ENCODE measurements at regions not wholly inside any gene's neighbourhood (a gene's known extent, or its start where the extent isn't known, plus 50 kb on each side); places are given as distances from the start of the nearest gene placed in this dataset.
"Not testable (repeated sequence)": the region's sequence is repeated elsewhere in the genome, so short reads cannot be mapped to it uniquely, and the experiment has no call there.

- no peak for DNase-seq (ENCODE audit: low read depth, low spot score)
- in situ Hi-C loops (cut with HindIII; ENCODE audit: low sequenced_read_pairs): no loop called here
- TF ChIP-seq, protein P1, sequence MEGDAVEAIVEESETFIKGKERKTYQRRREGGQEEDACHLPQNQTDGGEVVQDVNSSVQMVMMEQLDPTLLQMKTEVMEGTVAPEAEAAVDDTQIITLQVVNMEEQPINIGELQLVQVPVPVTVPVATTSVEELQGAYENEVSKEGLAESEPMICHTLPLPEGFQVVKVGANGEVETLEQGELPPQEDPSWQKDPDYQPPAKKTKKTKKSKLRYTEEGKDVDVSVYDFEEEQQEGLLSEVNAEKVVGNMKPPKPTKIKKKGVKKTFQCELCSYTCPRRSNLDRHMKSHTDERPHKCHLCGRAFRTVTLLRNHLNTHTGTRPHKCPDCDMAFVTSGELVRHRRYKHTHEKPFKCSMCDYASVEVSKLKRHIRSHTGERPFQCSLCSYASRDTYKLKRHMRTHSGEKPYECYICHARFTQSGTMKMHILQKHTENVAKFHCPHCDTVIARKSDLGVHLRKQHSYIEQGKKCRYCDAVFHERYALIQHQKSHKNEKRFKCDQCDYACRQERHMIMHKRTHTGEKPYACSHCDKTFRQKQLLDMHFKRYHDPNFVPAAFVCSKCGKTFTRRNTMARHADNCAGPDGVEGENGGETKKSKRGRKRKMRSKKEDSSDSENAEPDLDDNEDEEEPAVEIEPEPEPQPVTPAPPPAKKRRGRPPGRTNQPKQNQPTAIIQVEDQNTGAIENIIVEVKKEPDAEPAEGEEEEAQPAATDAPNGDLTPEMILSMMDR (IDR thresholded peaks at IDR 0.05; ENCODE audit: low read depth, low read length): no peak
- no peak overlapping the region for H3K4me3 ChIP-seq (ENCODE audit: low read depth, low read length)
Observed at GRCh38 chr22:46031066-46031465, 54.1 kb upstream of the WNT7B start.

- no peak overlapping the region for H3K4me3 ChIP-seq (ENCODE audit: low read depth, low read length)
- TF ChIP-seq, protein P1 (IDR thresholded peaks at IDR 0.05; ENCODE audit: low read depth, low read length): no peak
- DNase-seq (ENCODE audit: low read depth, low spot score): no peak
- in situ Hi-C loops (cut with HindIII; ENCODE audit: low sequenced_read_pairs): no loop called here
Observed at GRCh38 chr22:46031557-46031956, 54.6 kb upstream of the WNT7B start.

DNA sequence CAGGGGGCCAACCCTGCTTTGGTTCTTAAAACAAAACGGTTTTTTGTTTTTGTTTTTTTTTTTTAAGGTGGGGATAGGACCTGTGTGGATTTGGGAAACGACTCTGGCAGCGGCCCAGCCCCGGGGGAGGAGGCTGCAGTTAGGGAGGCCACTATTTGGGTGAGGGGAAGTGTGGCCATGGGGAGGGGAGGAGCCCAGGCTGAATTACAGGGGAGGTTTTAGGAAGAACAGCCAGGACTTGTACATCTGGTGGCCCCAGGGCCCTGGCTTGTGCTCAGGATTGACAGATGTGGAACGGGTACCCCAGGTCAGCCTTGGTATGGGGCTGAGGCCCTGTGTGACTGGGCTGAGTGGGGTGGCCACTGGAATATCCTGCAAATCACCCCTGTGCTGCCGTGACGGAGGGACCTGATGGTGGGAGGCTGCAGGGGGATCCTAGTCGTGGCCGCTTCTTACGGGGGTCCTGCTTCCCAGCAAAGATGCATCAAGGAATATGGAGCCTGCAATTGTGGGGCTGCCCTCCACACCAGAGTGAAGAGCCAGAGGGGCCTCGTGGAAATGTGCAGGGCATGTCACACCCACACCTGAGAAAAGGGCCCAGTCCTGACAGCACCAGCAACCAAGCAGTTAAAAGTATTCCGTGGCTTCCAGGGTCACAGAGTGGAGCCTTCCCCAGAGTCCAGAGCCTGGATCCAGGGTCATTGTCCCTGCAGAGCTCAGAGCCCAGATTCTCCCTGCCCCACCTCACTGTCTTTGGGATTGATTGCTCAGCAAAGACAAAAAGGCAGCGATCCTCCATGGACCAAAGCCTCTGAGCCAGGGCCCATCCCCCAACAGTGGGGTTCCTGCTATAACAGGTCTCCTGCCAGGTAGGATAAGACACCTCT is 55.2 kb upstream of the WNT7B start:
- H3K4me3 ChIP-seq (ENCODE audit: low read depth, low read length): no peak overlapping the region
- in situ Hi-C loops (cut with HindIII; ENCODE audit: low sequenced_read_pairs): no loop called here
- TF ChIP-seq, protein P1 (IDR thresholded peaks at IDR 0.05; ENCODE audit: low read depth, low read length): no peak
- no peak for DNase-seq (ENCODE audit: low read depth, low spot score)

- in situ Hi-C loops (cut with HindIII; ENCODE audit: low sequenced_read_pairs): no loop called here
- TF ChIP-seq, protein P1 (IDR thresholded peaks at IDR 0.05; ENCODE audit: low read depth, low read length): no peak
Observed at GRCh38 chr22:46033256-46034200, 56.6 kb upstream of the WNT7B start.

GRCh38 chr22:46034480-46034879 is 57.5 kb upstream of the WNT7B start:
- in situ Hi-C loops (cut with HindIII; ENCODE audit: low sequenced_read_pairs); H3K4me3 ChIP-seq (ENCODE audit: low read depth, low read length); DNase-seq (ENCODE audit: low read depth, low spot score): not testable (repeated sequence)

More at GRCh38 chr22:46033256-46034200, 56.6 kb upstream of the WNT7B start:
- DNase-seq (ENCODE audit: low read depth, low spot score): no peak
- no peak overlapping the region for H3K4me3 ChIP-seq (ENCODE audit: low read depth, low read length)

DNA sequence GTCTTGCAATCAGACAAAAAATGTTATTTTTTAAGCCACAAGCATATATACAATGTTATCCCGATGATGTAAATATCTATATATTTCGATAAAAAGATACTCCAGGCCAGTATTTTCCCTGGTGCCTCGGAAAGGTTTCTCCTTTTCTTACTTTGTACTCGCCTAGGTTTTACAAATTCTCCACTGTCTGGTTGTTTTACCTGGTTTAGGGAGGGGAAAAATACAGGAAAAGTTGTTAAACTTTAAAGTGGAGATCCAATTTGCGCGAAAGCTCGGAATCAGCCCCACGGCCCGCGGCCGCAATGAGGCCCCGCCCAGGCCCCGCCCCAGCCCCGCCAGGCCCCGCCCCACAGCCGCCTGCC is 58.4 kb upstream of the WNT7B start:
- TF ChIP-seq, protein P1 (IDR thresholded peaks at IDR 0.05; ENCODE audit: low read depth, low read length): no peak
- H3K4me3 ChIP-seq (ENCODE audit: low read depth, low read length): peak overlapping the region; percentile 60
- DNase-seq (ENCODE audit: low read depth, low spot score): no peak
- in situ Hi-C loops (cut with HindIII; ENCODE audit: low sequenced_read_pairs): no loop called here
